Central memory CD8-positive, alpha-beta T cell (primary cell): ENCODE measurements at regions not wholly inside any gene's neighbourhood (a gene's known extent, or its start where the extent isn't known, plus 50 kb on each side); places are given as distances from the start of the nearest gene placed in this dataset.

Experiments used
- ATAC-seq: fragments of 150-1000 bp; cut with Tn5 transposase; replicated peaks from 2 replicates; pipeline ENCODE4 v1.10.0; 2022; ENCODE audit warnings: mild to moderate bottlenecking, moderate FRiP score, moderate number of reproducible peaks; ENCODE audit not compliant: poor library complexity, severe bottlenecking; ENCODE audit errors: extremely low read depth
- DNase-seq, 2 donors: peaks; one replicate each; pipeline ENCODE4 v3.0.0; 2021; ENCODE audit warnings: low spot score in 2 of 2
- H3K27ac Mint-ChIP-seq: one replicate; pipeline ENCODE4 v1.8.0; 2022; ENCODE audit warnings: low read depth, mild to moderate bottlenecking, moderate library complexity, mixed read lengths
- H3K27me3 Mint-ChIP-seq: one replicate; pipeline ENCODE4 v1.8.0; 2022; ENCODE audit warnings: mixed read lengths
- H3K36me3 Mint-ChIP-seq: one replicate; pipeline ENCODE4 v1.8.0; 2022; ENCODE audit warnings: mild to moderate bottlenecking, moderate library complexity, mixed read lengths; ENCODE audit not compliant: insufficient read depth
- H3K4me1 Mint-ChIP-seq: one replicate; pipeline ENCODE4 v1.8.0; 2022; ENCODE audit warnings: mixed read lengths
- H3K4me3 Mint-ChIP-seq: one replicate; pipeline ENCODE4 v1.8.0; 2022; ENCODE audit warnings: mild to moderate bottlenecking, moderate library complexity, mixed read lengths
- H3K9me3 Mint-ChIP-seq: one replicate; pipeline ENCODE4 v1.8.0; 2022; ENCODE audit warnings: mixed read lengths

DNA sequence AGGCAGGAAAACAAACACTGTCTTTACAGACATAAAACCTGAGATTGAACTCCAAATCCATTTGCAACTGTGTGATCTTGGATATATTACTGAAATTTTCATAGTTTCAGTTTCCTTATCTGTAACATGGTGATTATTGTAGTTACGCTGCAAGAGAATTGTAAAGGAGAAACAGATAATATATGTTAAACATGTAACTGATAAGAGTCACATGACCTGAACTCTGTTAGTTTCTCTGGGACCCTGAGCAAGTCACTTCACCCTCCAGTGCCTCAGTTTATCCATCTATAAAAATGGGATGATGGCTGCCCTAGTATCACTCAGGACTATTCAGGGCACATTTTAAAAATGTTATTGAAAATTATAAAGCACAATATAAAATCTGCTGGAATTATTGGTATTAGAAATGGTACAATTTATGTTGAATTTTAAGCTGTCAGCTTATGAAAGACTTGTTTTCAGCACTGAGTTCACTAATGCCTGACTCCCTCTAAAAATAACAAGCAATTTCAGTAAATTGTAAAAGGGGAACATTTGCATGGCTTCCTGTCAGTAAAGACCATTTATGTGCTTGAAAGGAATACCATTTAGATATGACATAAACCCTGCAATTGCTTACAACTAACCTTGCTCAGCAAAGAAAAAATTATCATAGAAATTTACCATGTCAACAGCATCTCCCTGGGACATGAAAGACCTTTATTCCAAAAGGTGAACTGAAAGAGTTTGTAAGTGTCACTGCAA, 393.5 kb downstream of the RAD51AP2 start:
- Mint-ChIP-seq H3K27me3 (no peaks in the 10 kb centered on the region), H3K4me3 (no peak overlapping the region), H3K36me3 (peaks cover 2% of the 10 kb centered on the region), H3K9me3 (peaks cover 6% of the 10 kb centered on the region), H3K27ac (no peak overlapping the region), H3K4me1 (no peaks in the 10 kb centered on the region)
- ATAC-seq (no peak), DNase-seq (no peak)

GRCh38 chr2:17122887-17123501, 395.2 kb downstream of the RAD51AP2 start:
- ATAC-seq (no peak), DNase-seq (no peak)
- H3K9me3 Mint-ChIP-seq = peaks cover 14% of the 10 kb centered on the region
- no peaks in the 10 kb centered on the region for H3K4me1 Mint-ChIP-seq
- peaks cover 2% of the 10 kb centered on the region for H3K36me3 Mint-ChIP-seq
- no peak overlapping the region for H3K4me3 Mint-ChIP-seq
- H3K27ac Mint-ChIP-seq = no peak overlapping the region
- no peaks in the 10 kb centered on the region for H3K27me3 Mint-ChIP-seq

DNA sequence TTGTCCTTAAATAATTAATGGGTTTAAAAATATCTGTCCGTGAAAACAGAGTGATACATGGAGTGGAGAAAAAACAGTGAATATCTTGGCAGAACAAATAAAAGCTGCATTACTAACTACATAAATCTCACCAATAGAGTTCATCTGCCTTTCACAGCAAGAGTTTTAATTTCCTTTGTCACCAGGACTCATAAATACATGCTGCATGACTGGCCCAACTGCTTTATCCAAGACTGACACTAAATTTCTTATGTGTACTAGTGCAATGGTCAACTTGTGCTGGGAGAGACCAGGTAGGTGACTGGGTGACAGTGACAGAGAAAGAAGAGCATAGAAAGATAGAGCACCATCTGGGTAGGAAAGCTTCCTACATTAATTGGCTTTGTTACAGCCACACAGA, 402.8 kb downstream of the RAD51AP2 start:
- DNase-seq (no peak), ATAC-seq (no peak)
- Mint-ChIP-seq H3K4me1 (no peaks in the 10 kb centered on the region), H3K36me3 (no peaks in the 10 kb centered on the region), H3K4me3 (no peak overlapping the region), H3K9me3 (peaks cover 13% of the 10 kb centered on the region), H3K27ac (no peak overlapping the region), H3K27me3 (no peaks in the 10 kb centered on the region)

DNA sequence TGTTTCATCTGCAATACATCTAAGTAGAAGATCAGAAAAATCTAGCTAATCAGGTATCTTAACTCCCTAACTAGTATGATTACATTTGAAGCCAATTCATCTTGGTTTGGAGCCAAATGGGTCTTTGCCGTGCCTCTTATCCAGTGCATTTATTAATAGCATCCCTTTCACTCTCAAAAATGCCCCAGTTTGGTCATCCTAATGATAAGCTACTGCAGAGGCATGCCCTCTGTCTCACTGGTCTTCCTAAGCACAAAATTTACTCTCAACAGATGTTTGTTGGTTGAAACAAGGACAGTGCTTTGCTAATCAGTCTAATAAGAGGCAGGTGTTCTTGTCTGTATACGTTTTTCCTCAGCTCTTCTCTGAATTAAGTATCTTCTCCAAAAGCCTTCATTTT, 403.2 kb downstream of the RAD51AP2 start:
- no peaks in the 10 kb centered on the region for H3K4me1 Mint-ChIP-seq
- peaks cover 13% of the 10 kb centered on the region for H3K9me3 Mint-ChIP-seq
- DNase-seq = no peak
- no peaks in the 10 kb centered on the region for H3K36me3 Mint-ChIP-seq
- H3K27me3 Mint-ChIP-seq = no peaks in the 10 kb centered on the region
- ATAC-seq = no peak
- no peak overlapping the region for H3K27ac Mint-ChIP-seq
- no peak overlapping the region for H3K4me3 Mint-ChIP-seq

- DNase-seq = no peak
- Mint-ChIP-seq H3K4me3 (no peak overlapping the region), H3K36me3 (no peaks in the 10 kb centered on the region), H3K27ac (no peak overlapping the region), H3K4me1 (no peaks in the 10 kb centered on the region), H3K27me3 (no peaks in the 10 kb centered on the region), H3K9me3 (peaks cover 13% of the 10 kb centered on the region)
- no peak for ATAC-seq
Observed at GRCh38 chr2:17107871-17108270, 410.4 kb downstream of the RAD51AP2 start.

- Mint-ChIP-seq H3K36me3 (no peaks in the 10 kb centered on the region), H3K27ac (no peak overlapping the region), H3K4me3 (no peak overlapping the region), H3K4me1 (no peaks in the 10 kb centered on the region), H3K9me3 (peaks cover 14% of the 10 kb centered on the region), H3K27me3 (no peaks in the 10 kb centered on the region)
- DNase-seq (no peak), ATAC-seq (no peak)
Observed at GRCh38 chr2:17107151-17107550, 411.1 kb downstream of the RAD51AP2 start.

DNA sequence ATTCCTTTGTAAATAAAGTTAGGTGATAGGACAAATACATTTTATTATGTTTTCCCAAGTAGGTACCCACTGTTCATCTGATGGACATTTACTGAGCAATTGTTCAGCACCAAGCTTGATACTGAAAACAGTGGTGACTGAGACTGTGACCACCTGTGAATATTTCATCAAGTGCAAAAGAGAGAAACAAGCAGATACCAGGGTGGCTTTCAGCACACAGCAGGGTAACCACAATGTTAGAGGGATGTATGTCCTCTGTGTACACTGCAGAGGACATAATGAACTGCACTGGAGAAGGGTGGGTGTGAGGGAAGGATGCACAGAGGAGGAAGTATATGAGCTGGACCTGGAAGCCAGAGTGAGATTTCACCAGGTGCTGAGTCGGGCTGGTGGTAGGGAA, 411.8 kb downstream of the RAD51AP2 start:
- DNase-seq (no peak), ATAC-seq (no peak)
- no peaks in the 10 kb centered on the region for H3K27me3 Mint-ChIP-seq
- H3K9me3 Mint-ChIP-seq = peaks cover 14% of the 10 kb centered on the region
- H3K27ac Mint-ChIP-seq = no peak overlapping the region
- no peaks in the 10 kb centered on the region for H3K4me1 Mint-ChIP-seq
- H3K4me3 Mint-ChIP-seq = no peak overlapping the region
- no peaks in the 10 kb centered on the region for H3K36me3 Mint-ChIP-seq

- Mint-ChIP-seq H3K27ac (no peak overlapping the region), H3K27me3 (no peaks in the 10 kb centered on the region), H3K36me3 (no peaks in the 10 kb centered on the region), H3K4me3 (no peak overlapping the region), H3K4me1 (no peaks in the 10 kb centered on the region), H3K9me3 (peaks cover 14% of the 10 kb centered on the region)
- ATAC-seq (no peak), DNase-seq (no peak)
Observed at GRCh38 chr2:17104454-17104853, 413.8 kb downstream of the RAD51AP2 start.

DNA sequence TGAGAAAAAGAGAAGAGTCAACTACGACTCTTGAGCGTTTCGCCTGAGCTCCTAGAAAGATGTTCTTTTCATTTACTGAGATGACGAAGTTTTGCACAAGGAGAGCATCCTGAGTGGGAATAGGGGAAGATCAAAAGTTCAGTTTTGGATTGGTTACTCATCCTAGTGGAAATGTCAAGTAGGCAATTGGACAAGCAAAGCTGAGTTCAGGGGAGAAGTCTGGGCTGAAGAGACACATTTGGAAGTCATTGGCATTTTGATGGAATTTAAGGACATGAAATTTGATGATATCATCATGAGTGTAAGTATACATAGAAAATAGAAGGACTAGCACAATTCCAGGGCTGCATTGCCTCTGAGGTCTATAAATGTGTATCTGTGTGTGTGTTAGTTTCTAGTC, 416.6 kb downstream of the RAD51AP2 start:
- Mint-ChIP-seq H3K27ac (no peak overlapping the region), H3K27me3 (no peaks in the 10 kb centered on the region), H3K9me3 (peaks cover 5% of the 10 kb centered on the region), H3K36me3 (no peaks in the 10 kb centered on the region), H3K4me1 (no peaks in the 10 kb centered on the region), H3K4me3 (no peak overlapping the region)
- ATAC-seq (no peak), DNase-seq (no peak)

- ATAC-seq (no peak), DNase-seq (no peak)
- H3K9me3 Mint-ChIP-seq = peaks cover 5% of the 10 kb centered on the region
- H3K36me3 Mint-ChIP-seq = no peaks in the 10 kb centered on the region
- no peaks in the 10 kb centered on the region for H3K27me3 Mint-ChIP-seq
- no peaks in the 10 kb centered on the region for H3K4me1 Mint-ChIP-seq
- H3K4me3 Mint-ChIP-seq = no peak overlapping the region
- no peak overlapping the region for H3K27ac Mint-ChIP-seq
Observed at GRCh38 chr2:17101091-17101490, 417.1 kb downstream of the RAD51AP2 start.

GRCh38 chr2:17095340-17095739, 422.9 kb downstream of the RAD51AP2 start:
- no peak overlapping the region for H3K27ac Mint-ChIP-seq
- no peak for ATAC-seq

DNA sequence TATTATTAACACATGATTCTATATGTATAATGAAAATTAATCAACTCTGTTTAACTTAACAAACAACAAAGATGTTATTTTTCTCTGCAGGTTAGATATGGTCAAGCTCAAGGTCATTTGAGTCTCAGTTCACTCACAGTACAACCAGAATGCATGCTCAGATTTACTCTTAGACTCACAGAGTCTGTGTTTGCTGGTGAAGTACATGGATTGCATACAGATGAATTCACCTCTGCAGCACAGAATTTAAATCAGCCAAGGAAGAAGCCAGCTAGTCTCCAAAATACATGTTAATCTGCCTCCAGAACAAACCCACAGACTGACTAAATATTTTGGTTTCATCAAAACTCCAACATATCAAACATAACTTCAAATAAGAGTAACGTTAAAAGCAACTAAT, 424.5 kb downstream of the RAD51AP2 start:
- DNase-seq = no peak

More at GRCh38 chr2:17095340-17095739, 422.9 kb downstream of the RAD51AP2 start:
- peaks cover 3% of the 10 kb centered on the region for H3K36me3 Mint-ChIP-seq
- no peaks in the 10 kb centered on the region for H3K27me3 Mint-ChIP-seq
- no peak overlapping the region for H3K4me3 Mint-ChIP-seq
- no peak for DNase-seq
- peaks cover 14% of the 10 kb centered on the region for H3K9me3 Mint-ChIP-seq
- no peaks in the 10 kb centered on the region for H3K4me1 Mint-ChIP-seq

GRCh38 chr2:17086990-17087389, 421.4 kb upstream of the CYRIA start:
- DNase-seq (no peak), ATAC-seq (no peak)
- Mint-ChIP-seq H3K4me1 (no peaks in the 10 kb centered on the region), H3K9me3 (peaks cover 18% of the 10 kb centered on the region), H3K4me3 (no peak overlapping the region), H3K36me3 (peaks cover 3% of the 10 kb centered on the region), H3K27me3 (no peaks in the 10 kb centered on the region), H3K27ac (no peak overlapping the region)

More for the DNA sequence above, 424.5 kb downstream of the RAD51AP2 start:
- ATAC-seq = no peak
- Mint-ChIP-seq H3K9me3 (peaks cover 14% of the 10 kb centered on the region), H3K4me3 (no peak overlapping the region), H3K4me1 (no peaks in the 10 kb centered on the region), H3K27ac (no peak overlapping the region), H3K27me3 (no peaks in the 10 kb centered on the region), H3K36me3 (peaks cover 3% of the 10 kb centered on the region)
